Ishikawa (cell line): ENCODE measurements at regions not wholly inside any gene's neighbourhood (a gene's known extent, or its start where the extent isn't known, plus 50 kb on each side); places are given as distances from the start of the nearest gene placed in this dataset.

Experiments used
- CREB1 ChIP-seq: IDR thresholded peaks from 2 replicates; pipeline ENCODE4 v1.6.1; 2012; ENCODE audit warnings: low read depth
- EP300 ChIP-seq: IDR thresholded peaks from 2 replicates; pipeline ENCODE4 v1.6.1; 2012; ENCODE audit warnings: borderline replicate concordance
- FOXM1 ChIP-seq: IDR thresholded peaks from 2 replicates; pipeline ENCODE4 v1.6.1; 2012; ENCODE audit warnings: low read depth, borderline replicate concordance
- NFIC ChIP-seq: IDR thresholded peaks from 2 replicates; pipeline ENCODE4 v1.6.1; 2012
- RAD21 ChIP-seq: IDR thresholded peaks from 2 replicates; pipeline ENCODE4 v1.6.1; 2012; ENCODE audit warnings: low read depth
- TAF1 ChIP-seq: IDR thresholded peaks from 2 replicates; pipeline ENCODE4 v1.6.1; 2012; ENCODE audit warnings: low read depth, mild to moderate bottlenecking
- TCF12 ChIP-seq: IDR thresholded peaks from 2 replicates; pipeline ENCODE4 v1.6.1; 2012; ENCODE audit warnings: low read depth
- TEAD4 ChIP-seq: IDR thresholded peaks from 2 replicates; pipeline ENCODE4 v1.6.1; 2012
- YY1 ChIP-seq: IDR thresholded peaks from 2 replicates; pipeline ENCODE4 v1.6.1; 2012; ENCODE audit warnings: low read depth
- TF ChIP-seq, protein P1 (sequence below): IDR thresholded peaks from 2 replicates; pipeline ENCODE4 v1.6.1; 2012
- TF ChIP-seq, protein P2 (sequence below): IDR thresholded peaks from 2 replicates; pipeline ENCODE4 v1.6.1; 2012; ENCODE audit warnings: low read depth, mild to moderate bottlenecking
- TF ChIP-seq, protein P3 (sequence below): IDR thresholded peaks from 2 replicates; pipeline ENCODE4 v1.6.1; 2012

- no peak for TF ChIP-seq TEAD4
- no peak for TF ChIP-seq YY1
- TF ChIP-seq, protein P1, sequence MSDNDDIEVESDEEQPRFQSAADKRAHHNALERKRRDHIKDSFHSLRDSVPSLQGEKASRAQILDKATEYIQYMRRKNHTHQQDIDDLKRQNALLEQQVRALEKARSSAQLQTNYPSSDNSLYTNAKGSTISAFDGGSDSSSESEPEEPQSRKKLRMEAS, result no peak
- TF ChIP-seq RAD21, result no peak
- no peak for TF ChIP-seq FOXM1
- TF ChIP-seq EP300, result no peak
- TF ChIP-seq, protein P2, sequence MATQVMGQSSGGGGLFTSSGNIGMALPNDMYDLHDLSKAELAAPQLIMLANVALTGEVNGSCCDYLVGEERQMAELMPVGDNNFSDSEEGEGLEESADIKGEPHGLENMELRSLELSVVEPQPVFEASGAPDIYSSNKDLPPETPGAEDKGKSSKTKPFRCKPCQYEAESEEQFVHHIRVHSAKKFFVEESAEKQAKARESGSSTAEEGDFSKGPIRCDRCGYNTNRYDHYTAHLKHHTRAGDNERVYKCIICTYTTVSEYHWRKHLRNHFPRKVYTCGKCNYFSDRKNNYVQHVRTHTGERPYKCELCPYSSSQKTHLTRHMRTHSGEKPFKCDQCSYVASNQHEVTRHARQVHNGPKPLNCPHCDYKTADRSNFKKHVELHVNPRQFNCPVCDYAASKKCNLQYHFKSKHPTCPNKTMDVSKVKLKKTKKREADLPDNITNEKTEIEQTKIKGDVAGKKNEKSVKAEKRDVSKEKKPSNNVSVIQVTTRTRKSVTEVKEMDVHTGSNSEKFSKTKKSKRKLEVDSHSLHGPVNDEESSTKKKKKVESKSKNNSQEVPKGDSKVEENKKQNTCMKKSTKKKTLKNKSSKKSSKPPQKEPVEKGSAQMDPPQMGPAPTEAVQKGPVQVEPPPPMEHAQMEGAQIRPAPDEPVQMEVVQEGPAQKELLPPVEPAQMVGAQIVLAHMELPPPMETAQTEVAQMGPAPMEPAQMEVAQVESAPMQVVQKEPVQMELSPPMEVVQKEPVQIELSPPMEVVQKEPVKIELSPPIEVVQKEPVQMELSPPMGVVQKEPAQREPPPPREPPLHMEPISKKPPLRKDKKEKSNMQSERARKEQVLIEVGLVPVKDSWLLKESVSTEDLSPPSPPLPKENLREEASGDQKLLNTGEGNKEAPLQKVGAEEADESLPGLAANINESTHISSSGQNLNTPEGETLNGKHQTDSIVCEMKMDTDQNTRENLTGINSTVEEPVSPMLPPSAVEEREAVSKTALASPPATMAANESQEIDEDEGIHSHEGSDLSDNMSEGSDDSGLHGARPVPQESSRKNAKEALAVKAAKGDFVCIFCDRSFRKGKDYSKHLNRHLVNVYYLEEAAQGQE, result no peak
- TF ChIP-seq CREB1, result no peak
- no peak for TF ChIP-seq NFIC
- TF ChIP-seq TAF1, result no peak
- TF ChIP-seq, protein P3, sequence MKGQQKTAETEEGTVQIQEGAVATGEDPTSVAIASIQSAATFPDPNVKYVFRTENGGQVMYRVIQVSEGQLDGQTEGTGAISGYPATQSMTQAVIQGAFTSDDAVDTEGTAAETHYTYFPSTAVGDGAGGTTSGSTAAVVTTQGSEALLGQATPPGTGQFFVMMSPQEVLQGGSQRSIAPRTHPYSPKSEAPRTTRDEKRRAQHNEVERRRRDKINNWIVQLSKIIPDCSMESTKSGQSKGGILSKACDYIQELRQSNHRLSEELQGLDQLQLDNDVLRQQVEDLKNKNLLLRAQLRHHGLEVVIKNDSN, result no peak
- no peak for TF ChIP-seq TCF12
Measured at GRCh38 chr9:16243798-16244197, 626.7 kb downstream of the BNC2 start.
